HG03175 (cell line): ENCODE measurements at regions not wholly inside any gene's neighbourhood (a gene's known extent, or its start where the extent isn't known, plus 50 kb on each side); places are given as distances from the start of the nearest gene placed in this dataset.

ENCODE experiments used
- ATAC-seq: cut with Tn5 transposase; IDR thresholded peaks from one replicate; pipeline ENCODE4 v1.9.1; 2021; ENCODE audit warnings: mild to moderate bottlenecking, moderate library complexity; ENCODE audit not compliant: unreplicated experiment

- no peak for ATAC-seq
These were observed 1278.0 kb upstream of the MAP3K7 start for GRCh38 chr6:91864911-91865310.

GRCh38 chr6:91860541-91861335 lies 1273.9 kb upstream of the MAP3K7 start:
- no peak for ATAC-seq

- no peak for ATAC-seq
These were observed 1265.4 kb upstream of the MAP3K7 start for GRCh38 chr6:91852252-91852651.

GRCh38 chr6:91834813-91835212 lies 1247.9 kb upstream of the MAP3K7 start:
- no peak for ATAC-seq

- ATAC-seq = no peak
These were observed 1240.3 kb upstream of the MAP3K7 start for GRCh38 chr6:91827151-91827550.

GRCh38 chr6:91826128-91826527 lies 1239.3 kb upstream of the MAP3K7 start:
- ATAC-seq = no peak

- ATAC-seq = no peak
These were observed 1237.5 kb upstream of the MAP3K7 start for GRCh38 chr6:91824331-91824730.

- no peak for ATAC-seq
These were observed 1235.7 kb upstream of the MAP3K7 start for GRCh38 chr6:91822581-91822980.

GRCh38 chr6:91816335-91816734 lies 1229.5 kb upstream of the MAP3K7 start:
- no peak for ATAC-seq

GRCh38 chr6:91813641-91814040 lies 1226.8 kb upstream of the MAP3K7 start:
- ATAC-seq = no peak

GRCh38 chr6:91812596-91813274 lies 1225.9 kb upstream of the MAP3K7 start:
- ATAC-seq = no peak

- ATAC-seq = no peak
These were observed 1218.1 kb upstream of the MAP3K7 start for GRCh38 chr6:91804981-91805380.

GRCh38 chr6:91802431-91802830 lies 1215.6 kb upstream of the MAP3K7 start:
- no peak for ATAC-seq

- ATAC-seq = no peak
These were observed 1209.7 kb upstream of the MAP3K7 start for GRCh38 chr6:91796603-91797002.

GRCh38 chr6:91788501-91788900 lies 1201.6 kb upstream of the MAP3K7 start:
- ATAC-seq = no peak

- ATAC-seq = no peak
These were observed 1199.8 kb upstream of the MAP3K7 start for GRCh38 chr6:91786474-91787184.

GRCh38 chr6:91782802-91783201 lies 1195.9 kb upstream of the MAP3K7 start:
- ATAC-seq = no peak

- ATAC-seq = no peak
These were observed 1195.1 kb upstream of the MAP3K7 start for GRCh38 chr6:91781946-91782345.

GRCh38 chr6:91780270-91780669 lies 1193.4 kb upstream of the MAP3K7 start:
- no peak for ATAC-seq

GRCh38 chr6:91761621-91762020 lies 1174.7 kb upstream of the MAP3K7 start:
- no peak for ATAC-seq

- ATAC-seq = no peak
These were observed 1167.8 kb upstream of the MAP3K7 start for GRCh38 chr6:91754691-91755090.

GRCh38 chr6:91751526-91751925 lies 1164.7 kb upstream of the MAP3K7 start:
- ATAC-seq = no peak
